Trophoblast cell (in vitro differentiated cells and primary cell): ENCODE measurements at regions not wholly inside any gene's neighbourhood (a gene's known extent, or its start where the extent isn't known, plus 50 kb on each side); places are given as distances from the start of the nearest gene placed in this dataset.

ENCODE experiments used
- DNase-seq, 2 donors: peaks; one replicate each; pipeline ENCODE4 v3.0.0-alpha.2; 2016
- H2AFZ ChIP-seq: 2 replicates; pipeline ENCODE4 v1.6.1; 2013; ENCODE audit warnings: low read length, moderate library complexity, mild to moderate bottlenecking; ENCODE audit not compliant: insufficient read depth, poor library complexity
- H2AK5ac ChIP-seq: 2 replicates; pipeline ENCODE4 v1.6.1; 2013; ENCODE audit warnings: mild to moderate bottlenecking, low read length
- H2BK120ac ChIP-seq: 2 replicates; pipeline ENCODE4 v1.6.1; 2013; ENCODE audit warnings: low read length, mild to moderate bottlenecking, moderate library complexity; ENCODE audit not compliant: insufficient read depth, poor library complexity
- H2BK12ac ChIP-seq: 2 replicates; pipeline ENCODE4 v1.6.1; 2013; ENCODE audit warnings: mild to moderate bottlenecking, low read length, moderate library complexity
- H2BK5ac ChIP-seq: 2 replicates; pipeline ENCODE4 v1.6.1; 2013; ENCODE audit warnings: low read length, low read depth, moderate library complexity, mild to moderate bottlenecking; ENCODE audit not compliant: poor library complexity
- H3K14ac ChIP-seq: 2 replicates; pipeline ENCODE4 v1.6.1; 2013; ENCODE audit warnings: mild to moderate bottlenecking, low read length
- H3K18ac ChIP-seq: 2 replicates; pipeline ENCODE4 v1.6.1; 2013; ENCODE audit warnings: mild to moderate bottlenecking, low read length
- H3K23ac ChIP-seq: 2 replicates; pipeline ENCODE4 v1.6.1; 2013; ENCODE audit warnings: low read length
- H3K27ac ChIP-seq: 2 replicates; pipeline ENCODE4 v1.5.1; 2013; ENCODE audit warnings: low read depth, mild to moderate bottlenecking, inconsistent platforms, low read length, moderate library complexity
- H3K27me3 ChIP-seq: 2 replicates; pipeline ENCODE4 v1.6.1; 2013; ENCODE audit warnings: inconsistent platforms, mild to moderate bottlenecking, low read length, moderate library complexity; ENCODE audit not compliant: insufficient read depth
- H3K36me3 ChIP-seq, 2 experiments: 1 replicate in 1 of 2; 2 replicates in 1 of 2; pipeline ENCODE4 v1.6.1; 2013; ENCODE audit warnings: low read length in 2 of 2, mild to moderate bottlenecking in 2 of 2, moderate library complexity in 1 of 2; ENCODE audit not compliant: insufficient read depth in 2 of 2, control insufficient read depth in 1 of 2
- H3K4ac ChIP-seq: 2 replicates; pipeline ENCODE4 v1.6.1; 2013; ENCODE audit warnings: low read depth, mild to moderate bottlenecking, low read length, moderate library complexity
- H3K4me1 ChIP-seq, 2 experiments: 1 replicate in 1 of 2; 2 replicates in 1 of 2; pipeline ENCODE4 v1.6.1; 2013; ENCODE audit warnings: low read length in 2 of 2, mild to moderate bottlenecking in 2 of 2, moderate library complexity in 1 of 2; ENCODE audit not compliant: insufficient read depth in 2 of 2, control insufficient read depth in 1 of 2
- H3K4me2 ChIP-seq: 2 replicates; pipeline ENCODE4 v1.6.1; 2013; ENCODE audit warnings: inconsistent platforms, mild to moderate bottlenecking, low read length, moderate library complexity
- H3K4me3 ChIP-seq: 2 replicates; pipeline ENCODE4 v1.5.1; 2013; ENCODE audit warnings: mild to moderate bottlenecking, low read depth, low read length, inconsistent platforms
- H3K79me1 ChIP-seq: one replicate; pipeline ENCODE4 v1.6.1; 2013; ENCODE audit warnings: low read length
- H3K79me2 ChIP-seq: 2 replicates; pipeline ENCODE4 v1.6.1; 2013; ENCODE audit warnings: low read length, mild to moderate bottlenecking; ENCODE audit not compliant: control insufficient read depth, insufficient read depth, poor library complexity
- H3K9ac ChIP-seq: 2 replicates; pipeline ENCODE4 v1.6.1; 2013; ENCODE audit warnings: mild to moderate bottlenecking, low read length
- H3K9me3 ChIP-seq: 2 replicates; pipeline ENCODE4 v1.6.1; 2013; ENCODE audit warnings: low read depth, mild to moderate bottlenecking, control low read depth, inconsistent platforms, low read length; ENCODE audit not compliant: insufficient read depth
- H4K12ac ChIP-seq: 2 replicates; pipeline ENCODE4 v1.6.1; 2013; ENCODE audit warnings: low read depth, mild to moderate bottlenecking, low read length, moderate library complexity
- H4K8ac ChIP-seq: 2 replicates; pipeline ENCODE4 v1.6.1; 2013; ENCODE audit warnings: low read depth, mild to moderate bottlenecking, low read length, moderate library complexity
- H4K91ac ChIP-seq: one replicate; pipeline ENCODE4 v1.6.1; 2013; ENCODE audit warnings: low read depth, mild to moderate bottlenecking, low read length, moderate library complexity
- WGBS: extraction: QIAGEN DNeasy Blood & Tissue Kit; methylation state at CpG from one replicate; pipeline ENCODE4 v1.1.7; 2013; ENCODE audit warnings: missing lambda C conversion rate; ENCODE audit not compliant: insufficient read length, insufficient coverage; ENCODE audit errors: extremely low coverage; 5-methylcytosine and 5-hydroxymethylcytosine counted together

- Histone ChIP-seq H3K27me3 (no peaks in the 10 kb centered on the region), H3K9ac (no peak overlapping the region), H4K8ac (no peak overlapping the region), H3K4ac (no peak overlapping the region), H3K27ac (no peak overlapping the region), H3K9me3 (no peaks in the 10 kb centered on the region), H2BK12ac (no peak overlapping the region), H4K12ac (no peak overlapping the region), H2AK5ac (no peak overlapping the region), H3K14ac (no peak overlapping the region), H3K4me1 (no peaks in the 10 kb centered on the region), H2BK120ac (no peak overlapping the region), H3K79me1 (no peaks in the 10 kb centered on the region), H3K79me2 (no peaks in the 10 kb centered on the region), H3K18ac (no peak overlapping the region), H2AFZ (no peak overlapping the region), H3K23ac (no peak overlapping the region), H4K91ac (no peak overlapping the region), H2BK5ac (no peak overlapping the region), H3K4me3 (no peak overlapping the region), H3K36me3 (no peaks in the 10 kb centered on the region), H3K4me2 (no peak overlapping the region)
- no CpG with 5 or more reads among the region's 16 CpGs for WGBS
- no peak for DNase-seq
Measured at GRCh38 chr6:33858804-33859505, 55.2 kb upstream of the MLN start.

- Histone ChIP-seq H3K27ac (no peak overlapping the region), H3K79me1 (no peaks in the 10 kb centered on the region), H3K36me3 (no peaks in the 10 kb centered on the region), H4K8ac (no peak overlapping the region), H2BK12ac (no peak overlapping the region), H3K4me1 (no peaks in the 10 kb centered on the region), H3K4ac (no peak overlapping the region), H3K79me2 (no peaks in the 10 kb centered on the region), H2AK5ac (no peak overlapping the region), H4K91ac (no peak overlapping the region), H2BK120ac (no peak overlapping the region), H3K9me3 (no peaks in the 10 kb centered on the region), H3K4me2 (no peak overlapping the region), H3K14ac (no peak overlapping the region), H4K12ac (no peak overlapping the region), H3K4me3 (no peak overlapping the region), H2BK5ac (no peak overlapping the region), H3K18ac (no peak overlapping the region), H2AFZ (no peak overlapping the region), H3K27me3 (no peaks in the 10 kb centered on the region), H3K23ac (no peak overlapping the region), H3K9ac (no peak overlapping the region)
- DNase-seq = no peak
- no CpG with 5 or more reads among the region's 7 CpGs for WGBS
Measured at GRCh38 chr6:33857932-33858475, 54.2 kb upstream of the MLN start.

DNA sequence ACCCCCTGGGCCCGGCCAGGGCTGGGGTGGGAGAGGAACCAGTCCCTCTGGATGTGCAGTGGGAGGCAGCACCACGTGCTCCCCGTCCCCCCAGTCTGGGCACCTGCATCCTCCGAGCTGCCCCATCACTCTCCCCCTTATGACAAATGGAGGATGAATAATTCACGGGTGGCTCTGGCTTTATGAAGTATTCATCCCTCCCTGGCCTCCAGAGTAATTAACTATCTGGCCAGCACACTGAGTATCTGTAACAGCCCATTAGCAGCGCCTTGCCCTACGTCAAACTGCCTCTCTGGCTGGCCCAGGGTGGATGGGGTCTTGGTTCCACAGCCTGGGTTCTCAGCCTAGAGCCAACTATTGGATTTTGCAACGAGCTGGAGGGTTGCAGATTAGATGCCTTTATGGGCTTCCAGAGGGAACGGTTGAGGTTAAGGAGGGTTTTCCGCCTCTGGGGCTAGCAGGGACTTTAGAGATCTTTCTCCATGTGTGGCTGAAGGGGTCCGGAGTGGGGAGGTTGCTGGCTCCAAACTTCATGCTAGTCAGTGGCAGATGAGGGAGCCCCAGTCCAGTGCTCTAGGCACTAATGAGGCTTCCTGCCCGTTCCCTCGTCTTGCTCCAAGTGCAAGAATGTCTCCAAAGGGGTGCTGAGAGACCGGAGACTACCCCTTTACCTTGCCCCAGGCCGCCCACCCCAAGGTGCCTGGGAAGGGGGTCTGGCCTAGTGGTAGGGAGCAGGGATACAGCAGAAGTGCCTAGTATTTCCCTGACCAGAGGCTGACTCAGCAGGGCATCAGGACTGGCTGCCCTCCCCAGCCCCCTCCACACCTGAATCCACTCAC is 53.5 kb upstream of the MLN start:
- Histone ChIP-seq H3K4me3 (no peak overlapping the region), H3K79me2 (no peaks in the 10 kb centered on the region), H3K23ac (no peak overlapping the region), H2BK5ac (no peak overlapping the region), H3K4ac (no peak overlapping the region), H2AK5ac (no peak overlapping the region), H3K14ac (no peak overlapping the region), H3K4me1 (no peaks in the 10 kb centered on the region), H4K8ac (no peak overlapping the region), H3K36me3 (no peaks in the 10 kb centered on the region), H2BK12ac (no peak overlapping the region), H4K12ac (no peak overlapping the region), H3K9ac (no peak overlapping the region), H3K27me3 (no peaks in the 10 kb centered on the region), H3K9me3 (no peaks in the 10 kb centered on the region), H2BK120ac (no peak overlapping the region), H3K4me2 (no peak overlapping the region), H2AFZ (no peak overlapping the region), H4K91ac (no peak overlapping the region), H3K79me1 (no peaks in the 10 kb centered on the region), H3K27ac (no peak overlapping the region), H3K18ac (no peak overlapping the region)
- DNase-seq = no peak
- WGBS = no CpG with 5 or more reads among the region's 15 CpGs

GRCh38 chr6:33856655-33857054 is 52.9 kb upstream of the MLN start:
- Histone ChIP-seq H3K23ac (no peak overlapping the region), H3K18ac (no peak overlapping the region), H2BK12ac (no peak overlapping the region), H4K91ac (no peak overlapping the region), H2BK5ac (no peak overlapping the region), H2BK120ac (no peak overlapping the region), H3K4ac (no peak overlapping the region), H3K79me1 (no peaks in the 10 kb centered on the region), H3K4me1 (peaks cover 0 to 2% of the 10 kb centered on the region in 2 experiments), H3K14ac (no peak overlapping the region), H3K9me3 (no peaks in the 10 kb centered on the region), H3K36me3 (no peaks in the 10 kb centered on the region), H3K79me2 (no peaks in the 10 kb centered on the region), H3K4me2 (no peak overlapping the region), H4K12ac (no peak overlapping the region), H3K4me3 (no peak overlapping the region), H4K8ac (no peak overlapping the region), H2AK5ac (no peak overlapping the region), H3K27me3 (no peaks in the 10 kb centered on the region), H3K27ac (no peak overlapping the region), H2AFZ (no peak overlapping the region), H3K9ac (no peak overlapping the region)
- DNase-seq = no peak
- WGBS = no CpG with 5 or more reads among the region's 5 CpGs
